CD4-positive, alpha-beta T cell treated with Interleukin-4 for 1 hour (primary cell): ENCODE measurements at regions not wholly inside any gene's neighbourhood (a gene's known extent, or its start where the extent isn't known, plus 50 kb on each side); places are given as distances from the start of the nearest gene placed in this dataset.
"Not testable (repeated sequence)": the region's sequence is repeated elsewhere in the genome, so short reads cannot be mapped to it uniquely, and the experiment has no call there.

Experiments used
- DNase-seq, 2 donors: peaks; one replicate each; pipeline ENCODE4 v3.0.0-alpha.2; 2020 to 2022

DNA sequence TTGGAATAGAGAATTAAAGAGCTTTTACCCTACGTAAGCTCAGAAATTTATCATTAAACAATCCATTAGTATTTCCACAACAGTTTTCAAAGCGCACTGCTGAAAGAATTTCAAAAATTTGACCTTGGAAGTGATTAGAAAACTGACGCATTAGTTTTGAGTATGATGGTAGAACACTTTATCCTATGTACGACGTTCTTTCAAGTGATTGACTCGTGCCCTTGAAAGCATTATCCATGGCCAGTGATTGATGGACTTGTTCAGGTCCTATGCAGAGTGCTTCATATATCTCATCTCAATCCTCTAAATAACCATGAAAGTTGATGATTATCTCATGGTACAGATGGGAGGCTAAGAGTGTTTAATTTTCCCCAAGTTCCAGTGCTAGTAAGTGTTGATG is 697.2 kb downstream of the USP25 start:
- DNase-seq: no peak

DNA sequence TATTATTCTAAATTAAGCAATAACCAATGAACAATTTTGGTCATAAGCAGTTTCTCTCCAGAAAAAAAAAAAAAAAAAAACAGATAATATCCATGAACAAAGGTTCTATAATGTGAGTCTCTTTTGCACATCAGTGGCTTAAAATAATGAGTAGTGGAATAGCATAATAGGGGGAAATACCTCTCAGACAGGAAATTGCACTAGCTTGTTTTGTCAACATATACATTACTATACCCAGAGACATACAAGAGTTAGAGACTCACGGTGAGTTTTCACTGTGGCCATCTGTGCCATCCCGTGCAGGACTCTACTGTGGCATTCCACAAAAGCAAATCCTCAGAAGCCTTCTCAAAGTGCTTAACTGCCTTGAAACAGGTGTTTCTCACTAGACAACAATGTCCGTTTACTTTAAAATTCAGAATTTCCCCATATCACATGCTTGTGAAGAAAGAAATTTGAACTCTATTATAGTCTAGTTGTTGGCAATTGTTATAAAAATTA is 697.9 kb downstream of the USP25 start:
- DNase-seq: no peak

DNA sequence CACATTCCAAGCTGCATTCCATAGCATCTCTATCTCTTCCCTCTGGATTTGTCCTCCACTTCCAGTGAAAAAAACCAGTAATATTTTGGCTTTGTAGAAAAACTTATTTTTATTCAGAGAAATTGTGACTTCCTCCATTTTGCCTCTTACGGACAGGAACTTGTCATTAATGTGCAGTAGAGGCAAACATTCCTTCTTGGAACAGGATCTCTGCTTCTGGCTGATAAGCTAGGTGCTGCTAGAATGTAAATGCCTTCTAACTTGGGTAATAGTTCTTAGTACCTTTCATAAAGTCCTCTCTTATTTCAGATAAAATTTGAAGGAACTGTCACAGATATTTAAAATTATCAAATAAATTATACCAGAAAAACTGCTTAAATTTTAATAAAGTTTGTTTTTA is 707.8 kb downstream of the USP25 start:
- no peak for DNase-seq

DNA sequence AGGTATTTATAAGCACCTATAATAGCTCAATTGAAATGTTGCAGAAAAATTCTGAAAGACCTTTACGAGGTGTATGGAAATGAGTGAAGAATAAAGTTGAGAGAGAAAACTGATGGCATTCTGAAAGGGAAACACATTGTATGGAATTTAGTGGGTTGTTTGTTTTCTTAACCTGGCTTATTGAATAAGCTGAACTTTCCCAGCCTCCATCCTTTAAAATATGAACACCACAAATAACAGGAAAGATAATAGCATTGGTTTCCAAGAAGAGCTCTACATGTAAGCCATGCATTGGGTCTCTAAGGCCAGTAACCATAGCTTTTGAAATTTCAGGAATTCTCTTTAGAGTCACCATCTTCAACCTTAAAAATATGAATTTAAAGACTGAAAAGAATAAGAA is 709.0 kb downstream of the USP25 start:
- no peak for DNase-seq

DNA sequence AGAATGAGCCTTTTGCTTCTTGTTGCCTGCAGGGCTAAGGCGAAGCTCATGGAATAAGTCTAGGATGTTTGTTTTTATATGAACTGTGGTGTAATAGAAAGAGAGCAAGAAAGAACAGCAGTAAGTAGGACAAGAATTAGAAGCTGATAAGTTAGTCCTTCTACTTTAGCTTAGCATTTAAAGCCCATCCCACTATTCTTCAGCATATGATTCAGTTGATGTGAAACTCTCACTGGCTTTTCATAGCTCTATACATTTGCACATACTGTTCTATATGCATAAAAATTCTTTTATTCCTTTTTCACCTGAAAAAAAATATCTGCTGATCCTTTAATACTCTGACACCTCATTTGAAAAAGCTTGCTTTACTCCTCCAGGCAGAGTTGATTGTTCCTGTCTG is 712.0 kb downstream of the USP25 start:
- no peak for DNase-seq

DNA sequence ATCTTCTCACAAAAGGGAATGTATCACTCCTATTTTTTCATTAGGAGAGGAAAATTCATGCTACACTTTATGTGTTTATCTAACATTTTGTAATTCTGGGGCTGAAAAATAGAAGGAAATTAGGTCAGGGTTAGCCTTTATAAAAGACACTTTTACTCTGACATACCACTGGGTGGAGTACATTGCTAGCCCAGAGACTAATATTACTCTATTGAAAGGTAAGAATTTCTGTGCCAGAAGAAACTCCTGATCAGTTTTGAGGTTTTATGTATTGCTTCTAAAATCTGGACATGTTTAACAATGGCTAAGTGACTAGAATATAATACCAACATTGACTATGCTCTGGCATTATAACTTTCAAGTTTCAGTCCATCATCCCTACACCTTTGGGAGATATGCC is 724.6 kb downstream of the USP25 start:
- DNase-seq: no peak

DNA sequence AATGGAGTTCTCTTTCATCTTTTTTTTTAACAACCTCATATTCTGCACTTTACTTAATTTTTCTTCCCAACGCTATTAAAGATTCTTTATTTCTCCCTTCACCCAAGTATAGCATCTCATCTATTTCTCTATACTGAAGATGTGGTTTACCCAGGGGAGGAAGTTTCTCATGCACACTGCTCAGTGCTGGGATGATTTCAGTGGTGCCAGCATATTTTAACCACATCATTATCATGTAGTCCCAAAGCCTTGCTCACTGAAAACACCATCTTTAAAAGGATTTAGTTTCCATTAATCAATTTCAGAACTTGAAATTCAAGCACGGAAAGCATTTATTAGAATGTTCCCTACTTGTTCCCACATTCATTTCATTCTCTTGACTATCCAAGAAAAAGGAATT is 725.7 kb downstream of the USP25 start:
- DNase-seq: no peak

DNA sequence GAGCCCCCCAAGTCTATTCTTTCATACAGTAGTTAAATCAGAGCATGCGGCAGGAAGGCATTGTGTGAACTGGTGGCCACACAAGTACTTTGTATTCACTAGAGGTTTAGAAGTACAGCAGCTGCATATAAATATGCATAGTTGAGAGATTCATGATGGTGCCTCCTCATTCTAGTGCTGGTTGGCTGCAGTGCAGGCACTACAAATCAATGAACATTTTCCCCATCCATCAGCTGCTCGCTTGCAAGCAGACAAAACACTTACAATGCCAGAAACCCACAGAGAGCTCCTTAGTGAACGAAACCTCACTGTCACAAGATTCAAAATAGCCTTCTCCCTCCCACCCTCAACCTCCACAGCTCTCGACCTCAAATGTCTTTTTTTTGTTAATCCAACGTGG is 726.2 kb downstream of the USP25 start:
- no peak for DNase-seq

DNA sequence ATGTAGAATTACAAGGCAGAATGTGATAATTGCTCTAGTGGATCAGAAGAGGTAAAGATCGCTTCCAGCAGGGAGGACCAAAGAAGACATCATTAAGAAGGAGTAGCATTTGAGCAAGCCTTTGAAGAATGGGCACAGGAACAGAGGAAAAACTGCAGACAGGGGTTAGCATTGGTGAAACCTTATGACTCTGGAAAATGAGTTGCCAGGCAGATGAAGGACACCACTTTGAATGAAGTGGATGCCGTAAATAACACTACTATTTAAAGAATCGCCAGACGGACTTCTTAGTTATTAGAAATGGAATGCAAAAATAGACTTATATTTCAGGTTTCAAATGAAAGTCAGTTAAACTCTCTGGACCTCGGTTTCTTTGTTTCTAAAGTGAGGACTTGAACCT is 727.7 kb downstream of the USP25 start:
- DNase-seq: no peak

DNA sequence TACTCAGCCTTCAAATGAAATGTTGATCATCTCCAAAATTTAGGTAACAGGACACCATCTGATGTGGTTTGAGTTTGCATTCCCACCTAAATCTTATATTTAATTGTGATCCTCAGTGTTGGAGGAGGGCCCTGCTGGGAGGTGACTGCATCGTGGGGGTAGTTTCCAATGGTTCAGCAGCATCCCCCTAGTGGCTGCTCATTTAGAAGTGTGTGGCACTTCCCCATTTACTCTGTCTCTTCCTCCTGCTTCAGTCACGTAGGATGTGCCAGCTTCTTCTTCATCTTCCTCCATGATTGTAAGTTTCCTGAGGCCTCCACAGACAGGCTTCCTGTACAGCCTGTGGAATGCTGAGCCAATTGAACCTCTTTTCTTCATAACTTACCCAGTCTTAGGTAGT is 731.2 kb downstream of the USP25 start:
- DNase-seq: no peak

DNA sequence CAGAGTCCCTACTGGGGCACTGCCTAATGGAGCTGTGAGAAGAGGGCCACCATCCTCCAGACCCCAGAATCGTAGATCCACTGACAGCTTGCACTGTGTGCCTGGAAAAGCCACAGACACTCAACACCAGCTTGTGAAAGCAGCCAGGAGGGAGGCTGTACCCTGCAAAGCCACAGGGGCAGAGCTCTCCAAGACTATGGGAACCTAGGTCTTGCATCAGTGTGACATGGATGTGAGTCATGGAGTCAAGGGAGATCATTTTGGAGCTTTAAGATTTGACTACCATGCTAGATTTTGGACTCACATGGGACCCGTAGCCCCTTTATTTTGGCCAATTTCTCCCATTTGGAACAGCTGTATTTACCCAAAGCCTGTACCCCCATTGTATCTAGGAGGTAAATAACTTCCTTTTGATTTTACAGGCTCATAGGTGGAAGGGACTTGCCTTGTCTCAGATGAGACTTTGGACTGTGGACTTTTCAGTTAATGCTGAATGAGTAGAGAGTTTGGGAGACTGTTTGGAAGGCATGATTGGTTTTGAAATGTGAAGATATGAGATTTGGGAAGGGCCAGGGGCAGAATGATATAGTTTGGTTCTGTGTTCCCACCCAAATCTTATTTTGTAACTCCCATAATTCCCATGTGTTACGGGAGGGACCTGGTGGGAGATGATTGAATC is 734.6 kb downstream of the USP25 start:
- not testable (repeated sequence) for DNase-seq

DNA sequence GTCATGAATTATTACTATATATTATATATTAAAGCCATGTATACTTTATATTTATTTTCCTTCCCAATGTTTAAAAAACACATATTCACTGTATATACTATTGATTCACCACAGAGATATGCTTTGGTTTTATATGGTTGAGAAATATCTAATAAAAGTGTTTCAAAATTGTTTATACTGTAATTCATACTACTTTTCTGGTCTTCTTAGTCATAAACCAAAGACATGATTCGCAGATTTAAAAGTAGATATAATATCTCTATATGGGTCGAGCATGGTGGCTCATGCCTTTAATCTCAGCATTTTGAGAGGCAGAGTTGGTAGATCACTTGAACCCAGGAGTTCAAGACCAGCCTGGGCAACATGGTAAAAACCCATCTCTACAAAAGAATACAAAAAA is 738.4 kb downstream of the USP25 start:
- DNase-seq: no peak

DNA sequence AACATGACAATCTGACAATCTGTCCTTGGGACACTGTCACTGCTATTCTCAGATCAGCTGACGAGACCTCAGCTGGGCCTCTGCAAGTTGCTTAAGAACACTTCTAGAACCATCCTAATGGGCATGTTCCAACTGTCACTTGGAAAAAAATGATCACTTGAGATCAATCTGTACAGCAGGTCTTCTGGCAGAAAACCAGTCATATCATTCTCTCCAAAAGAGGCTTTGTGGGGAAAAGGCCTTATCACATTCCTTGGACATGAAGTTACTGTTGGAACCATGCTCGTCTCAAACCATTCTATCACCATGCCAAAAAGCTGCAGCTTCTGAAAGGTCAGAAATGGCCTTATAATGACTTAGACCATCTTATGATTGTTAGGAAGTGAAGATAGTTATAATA is 744.2 kb downstream of the USP25 start:
- DNase-seq: no peak

DNA sequence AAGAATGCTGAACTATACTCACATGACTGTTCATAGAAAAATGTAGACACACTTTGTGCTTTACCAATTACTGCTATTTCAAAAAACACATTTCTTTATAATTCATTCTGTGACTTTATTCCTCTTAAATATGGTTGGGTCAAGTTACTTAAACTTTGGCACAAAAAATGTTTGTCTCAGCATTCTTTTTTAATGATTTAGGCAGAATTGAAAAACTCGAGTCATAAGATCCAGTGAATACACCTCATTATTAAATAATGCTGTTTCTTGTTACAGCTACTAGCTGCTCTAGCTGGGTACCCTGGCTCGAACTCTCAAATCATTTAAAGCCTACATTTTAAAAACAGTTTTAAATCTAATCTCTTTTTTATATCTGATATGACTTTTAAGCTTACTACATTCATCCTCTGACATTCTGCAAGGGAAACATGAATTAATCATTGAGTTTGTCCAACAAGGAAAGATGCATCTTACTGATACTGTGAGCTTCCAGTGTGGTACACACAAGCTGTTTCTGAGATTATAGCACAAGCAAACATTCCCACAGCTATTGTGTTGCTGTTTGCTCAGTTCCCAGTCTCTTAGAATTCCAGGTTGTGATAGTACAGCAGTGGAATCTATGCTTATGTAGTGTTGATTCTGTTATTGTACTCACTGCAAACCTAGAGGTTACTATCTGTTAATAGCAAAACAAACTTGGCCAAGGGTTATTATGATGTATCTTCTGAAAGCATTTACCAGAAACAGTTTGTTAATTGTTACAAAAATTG is 746.5 kb downstream of the USP25 start:
- DNase-seq: no peak

DNA sequence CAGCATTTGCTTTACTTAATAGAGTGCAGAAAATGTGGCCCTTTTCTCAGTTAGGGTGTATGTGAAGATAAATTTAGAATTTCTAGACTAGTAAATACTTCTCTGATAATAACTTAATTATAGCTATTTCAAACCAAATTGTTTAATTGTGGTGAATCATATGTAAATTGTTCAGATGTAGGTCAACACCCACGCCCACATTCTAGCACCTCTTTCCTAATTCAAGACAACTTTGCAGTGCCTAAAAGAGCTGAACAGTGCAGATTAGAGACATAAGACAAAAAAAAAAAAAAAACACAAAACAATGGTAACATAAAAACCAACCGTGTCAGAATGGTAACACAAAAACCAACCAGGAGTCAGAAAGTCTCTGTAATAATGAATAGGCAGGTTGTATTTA is 758.3 kb downstream of the USP25 start:
- no peak for DNase-seq

DNA sequence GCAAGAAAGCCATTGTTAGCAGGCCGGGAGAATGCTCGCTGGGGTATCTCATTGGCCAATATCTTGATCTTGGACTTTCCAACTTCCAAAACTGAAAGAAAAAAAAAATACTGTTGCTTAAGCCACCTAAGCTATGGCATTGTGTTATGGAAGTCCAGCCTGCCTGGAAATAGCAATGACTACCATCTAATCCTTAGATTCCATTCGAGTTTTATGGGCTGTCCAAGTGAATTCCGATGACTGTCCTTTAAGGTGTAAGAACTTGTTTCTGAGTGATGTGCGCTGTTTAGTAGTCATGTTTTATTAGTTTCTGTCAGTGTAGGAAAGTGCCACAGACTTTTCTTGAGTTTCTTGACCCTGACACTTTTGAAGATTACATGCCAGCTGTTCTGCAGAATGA is 762.6 kb downstream of the USP25 start:
- no peak for DNase-seq

DNA sequence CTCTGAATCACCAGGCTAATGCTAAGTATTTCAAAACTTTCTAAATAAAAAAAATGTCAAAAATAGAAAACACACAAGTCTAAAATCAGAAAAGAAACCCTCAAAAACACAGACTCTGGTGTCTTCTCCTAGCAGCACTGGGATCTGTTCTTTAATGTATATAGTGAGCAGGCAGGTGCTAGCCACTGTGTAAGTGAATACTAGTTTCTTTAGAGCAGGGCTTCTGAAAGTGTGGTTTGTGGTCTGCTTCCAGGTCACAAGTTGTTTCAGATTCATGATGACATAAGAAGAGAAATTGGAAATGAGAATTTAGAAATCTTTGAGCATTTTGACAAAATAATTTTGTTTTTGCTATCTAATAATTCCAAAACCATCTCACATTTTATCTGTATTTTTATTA is 763.1 kb downstream of the USP25 start:
- no peak for DNase-seq

DNA sequence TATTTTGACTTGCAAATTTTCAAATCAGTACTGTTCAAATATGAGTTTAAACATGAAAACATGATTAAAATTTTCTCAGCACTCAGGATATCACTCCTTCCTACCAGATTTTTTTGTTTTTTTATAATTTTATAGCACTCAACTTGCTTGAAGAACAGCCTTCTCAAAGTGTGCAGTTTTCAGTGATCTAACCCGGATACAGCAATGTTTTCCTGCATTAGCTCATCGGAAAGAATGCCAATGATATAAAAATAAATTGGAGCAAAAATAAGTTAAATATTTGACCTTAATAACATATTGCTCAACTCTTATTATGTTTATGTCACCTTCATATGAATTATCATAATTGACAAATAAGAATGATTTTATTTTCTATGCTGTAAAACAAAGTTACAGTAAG is 766.8 kb downstream of the USP25 start:
- no peak for DNase-seq

DNA sequence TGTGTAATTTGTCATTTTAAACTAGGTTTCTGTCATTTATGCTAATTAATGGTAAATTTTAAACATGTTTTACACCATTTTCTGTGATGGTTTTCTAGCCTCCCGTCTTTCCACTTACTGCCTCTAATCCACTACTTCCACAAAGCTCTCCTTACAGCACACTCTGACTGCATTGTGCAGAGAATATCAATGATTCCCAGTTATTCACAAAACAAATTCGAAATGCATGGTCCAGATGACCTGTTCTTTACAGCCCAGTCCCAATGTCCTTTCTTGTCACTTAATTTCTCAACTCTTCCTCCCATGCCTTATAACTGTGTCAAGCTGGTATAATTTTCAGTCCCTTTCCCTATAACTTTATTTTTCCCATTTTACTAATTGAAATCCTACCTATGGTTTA is 770.5 kb downstream of the USP25 start:
- DNase-seq: no peak

DNA sequence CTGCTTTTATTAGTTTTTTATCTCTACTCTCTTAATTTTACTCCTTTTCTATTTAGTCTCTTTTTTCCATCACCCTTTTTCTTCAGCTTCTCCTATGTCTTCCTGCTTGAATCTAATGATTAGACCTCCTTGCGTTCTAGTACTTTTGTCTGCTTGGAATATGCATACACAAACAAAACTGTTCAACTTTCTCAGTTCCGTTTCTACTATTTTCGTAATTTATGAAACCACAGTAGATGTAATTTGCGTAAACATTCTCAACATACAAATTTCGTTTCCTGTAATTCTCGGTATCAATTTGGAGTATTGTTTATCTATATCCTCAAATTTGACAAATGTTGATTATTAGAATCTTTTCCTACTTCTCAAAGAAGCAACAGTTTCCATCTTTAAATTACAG is 772.5 kb downstream of the USP25 start:
- no peak for DNase-seq

DNA sequence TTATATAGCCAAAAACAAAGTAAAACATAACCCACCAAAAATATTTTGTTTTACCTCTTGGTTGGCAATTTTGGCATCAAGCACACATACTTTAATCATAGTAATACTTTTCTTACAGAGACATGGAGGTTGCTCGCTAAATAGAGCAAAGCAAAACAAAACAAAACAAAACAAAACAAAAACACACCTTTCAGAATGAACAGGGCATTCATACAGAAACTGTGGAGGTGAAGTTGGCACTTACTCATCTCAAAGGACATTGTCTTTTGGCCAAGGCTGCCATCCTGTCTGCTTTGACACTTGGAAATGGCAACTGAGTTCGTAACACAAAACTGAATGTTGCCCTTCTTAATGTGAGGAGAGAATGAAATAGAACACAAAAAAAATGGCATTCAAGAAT is 773.1 kb downstream of the USP25 start:
- DNase-seq: no peak

DNA sequence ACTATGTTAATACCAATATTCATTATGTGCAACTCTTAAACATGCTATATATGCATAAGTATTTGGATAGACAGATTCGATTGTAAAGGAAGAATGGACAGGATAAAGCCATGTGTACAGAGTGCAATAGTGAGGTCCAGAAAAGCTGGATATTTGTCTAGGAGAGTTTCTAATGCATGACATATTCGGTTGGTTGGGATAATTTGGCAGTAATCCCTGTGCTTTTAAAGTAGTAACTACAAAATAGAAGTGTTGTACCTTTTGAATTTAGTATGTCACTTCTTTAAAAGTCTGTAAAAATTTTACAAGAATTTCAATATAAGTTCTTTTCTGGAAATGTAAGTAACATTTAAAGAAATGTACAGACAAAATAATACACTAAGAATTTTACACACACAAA is 774.5 kb downstream of the USP25 start:
- DNase-seq: no peak

DNA sequence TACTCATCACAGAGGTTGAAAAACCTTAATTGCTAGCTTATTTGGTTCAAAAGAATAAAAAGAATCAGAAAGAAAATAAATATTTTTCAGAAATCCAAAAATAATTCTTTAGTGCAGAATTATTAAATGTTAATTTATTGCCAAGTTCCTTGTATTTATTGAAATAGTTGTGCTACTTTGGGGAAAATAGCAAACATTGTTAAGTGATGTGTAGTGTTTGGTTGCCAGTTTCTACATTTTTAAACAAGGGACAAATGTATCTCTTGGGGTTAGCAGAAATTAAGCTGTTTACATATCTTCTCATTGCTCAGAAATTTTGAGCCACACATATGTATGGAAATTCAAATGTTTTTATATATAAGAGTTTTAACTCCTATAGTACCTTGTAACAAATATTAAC is 775.0 kb downstream of the USP25 start:
- no peak for DNase-seq

DNA sequence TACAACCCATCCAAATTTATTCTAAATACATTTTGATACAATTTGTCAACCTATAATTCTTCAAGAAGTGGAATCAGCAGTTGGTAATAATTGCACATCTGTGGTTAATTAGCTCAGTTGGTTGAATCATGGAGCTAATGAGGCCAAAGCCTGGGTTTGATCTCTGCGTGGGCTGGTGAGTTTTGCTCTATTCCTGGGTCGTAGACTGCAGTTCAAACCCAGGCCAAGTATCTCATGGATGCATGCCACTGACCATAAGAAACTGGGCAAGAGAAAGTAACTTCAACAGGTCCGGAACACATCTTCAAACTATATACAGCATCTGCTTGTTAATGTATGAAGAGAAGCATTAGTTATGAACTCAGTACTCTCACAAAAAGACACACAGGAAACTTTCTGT is 779.7 kb downstream of the USP25 start:
- no peak for DNase-seq

DNA sequence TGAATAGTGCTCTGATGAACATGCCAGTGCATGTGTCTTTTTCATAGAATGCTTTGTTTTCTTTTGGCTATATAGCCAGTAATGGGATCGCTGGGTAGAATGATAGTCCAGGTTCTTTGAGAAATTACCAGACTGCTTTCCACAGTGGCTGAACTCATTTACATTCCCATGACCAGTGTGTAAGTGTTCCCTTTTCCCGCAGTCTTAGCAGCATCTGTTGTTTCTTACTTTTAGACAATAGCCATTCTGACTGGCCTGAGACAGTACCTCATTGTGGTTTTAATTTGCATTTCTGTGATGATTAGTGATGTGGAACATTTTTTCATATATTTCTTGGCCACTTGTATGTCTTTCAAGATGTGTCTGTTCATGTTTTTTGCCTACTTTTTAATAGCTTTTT is 784.5 kb downstream of the USP25 start:
- no peak for DNase-seq
